ENCODE measurements at regions not wholly inside any gene's neighbourhood (a gene's known extent, or its start where the extent isn't known, plus 50 kb on each side); places are given as distances from the start of the nearest gene placed in this dataset.

GRCh38 chr11:116225236-116225635, 547.6 kb downstream of the BUD13 start:
- ChIA-PET POLR2A (no interaction called here), CTCF (interaction anchor here (0.6 to 2.1 kb wide), 12 partner anchors 9 to 900 kb away, joined by 3 to 8 read pairs (median 5); no protein-coding TSS in a partner anchor)
- no peak for DNase-seq (ENCODE audit: extremely low spot score)
- no peak for TF ChIP-seq CTCF (IDR thresholded peaks at IDR 0.05; ENCODE audit: control extremely low read depth, extremely low read depth, low read depth, missing control alignments)

DNA sequence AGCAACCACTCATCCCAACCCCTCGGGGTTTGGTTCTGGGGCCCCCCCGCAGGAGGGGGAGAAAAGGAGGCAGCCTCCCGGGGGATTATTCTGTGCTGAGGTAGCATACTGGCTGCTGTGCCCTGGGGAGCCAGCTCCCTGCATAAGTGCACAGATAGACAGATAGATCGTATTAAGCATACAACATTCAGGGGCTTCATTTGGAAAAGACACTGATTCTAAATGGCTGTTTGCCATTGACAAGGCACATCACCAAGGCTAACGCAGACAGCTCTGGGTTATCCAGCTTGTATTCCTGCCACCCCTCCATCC, 547.9 kb downstream of the BUD13 start:
- ChIA-PET CTCF (interaction anchor here (0.7 to 2.1 kb wide), 13 partner anchors 8 to 900 kb away, joined by 3 to 8 read pairs (median 4); no protein-coding TSS in a partner anchor), POLR2A (no interaction called here)
- TF ChIP-seq CTCF (IDR thresholded peaks at IDR 0.05; ENCODE audit: control extremely low read depth, extremely low read depth, low read depth, missing control alignments) = no peak
- no peak for DNase-seq (ENCODE audit: extremely low spot score)

DNA sequence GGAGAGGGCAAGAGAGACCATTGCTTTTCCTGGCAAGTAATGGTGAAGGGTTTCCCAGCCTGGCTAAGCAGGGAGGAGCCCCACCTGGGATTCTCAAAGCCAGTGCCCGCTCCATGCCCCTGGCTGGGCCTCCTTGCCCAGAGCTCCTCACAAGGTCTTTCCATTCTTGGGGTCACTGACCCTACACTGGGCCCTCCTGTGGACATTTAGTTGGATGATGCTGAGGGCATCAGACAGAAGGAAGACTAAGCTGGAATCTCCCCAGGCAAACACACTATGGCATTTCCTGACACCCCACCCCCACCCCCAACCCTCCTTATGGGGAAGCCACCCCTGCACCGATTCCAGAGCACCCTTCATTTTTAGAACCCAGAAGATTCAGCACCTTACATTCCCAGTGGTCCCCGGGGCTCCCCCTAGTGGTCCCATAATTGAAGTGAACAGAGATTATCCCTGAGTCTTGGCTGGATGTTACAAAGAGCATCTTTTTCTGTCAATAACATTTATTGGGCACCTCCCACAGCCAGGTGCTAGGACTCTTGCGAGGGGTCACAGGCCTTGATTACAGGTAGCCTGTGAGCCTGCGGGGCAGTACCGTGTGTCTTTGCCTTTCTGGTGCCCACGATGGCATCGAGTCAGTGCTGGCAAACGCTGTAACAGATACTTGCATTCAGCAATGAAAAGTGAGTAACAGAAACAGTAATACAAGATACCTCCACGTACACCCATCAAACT, 548.5 kb downstream of the BUD13 start:
- DNase-seq (ENCODE audit: extremely low spot score) = peak; percentile 66
- ChIA-PET POLR2A (no interaction called here), CTCF (interaction anchor here (0.6 to 2.1 kb wide), 21 partner anchors 8 to 1489 kb away, joined by 3 to 10 read pairs (median 4); no protein-coding TSS in a partner anchor)
- peak; percentile 67 for TF ChIP-seq CTCF (IDR thresholded peaks at IDR 0.05; ENCODE audit: control extremely low read depth, extremely low read depth, low read depth, missing control alignments)

DNA sequence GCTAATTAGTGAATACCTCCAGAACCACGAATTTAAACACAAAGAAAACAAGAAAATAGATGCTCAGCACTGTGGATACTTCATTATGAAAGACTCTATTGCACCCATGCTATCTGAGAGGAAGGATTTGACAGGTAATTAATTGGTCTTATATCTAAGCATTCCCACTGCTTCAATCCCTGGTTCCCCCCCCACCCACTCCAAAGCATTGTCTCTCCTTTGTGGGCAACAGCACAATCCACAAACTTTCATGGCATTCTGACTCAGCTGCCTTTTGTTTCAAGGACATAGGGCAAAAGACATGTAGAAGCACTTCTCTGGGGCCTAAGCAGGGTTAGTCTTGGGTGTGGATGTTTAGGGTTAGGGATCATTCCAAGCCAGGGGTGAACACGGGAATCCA, 551.4 kb downstream of the BUD13 start:
- CTCF ChIA-PET = no interaction called here
- no peak for TF ChIP-seq CTCF (IDR thresholded peaks at IDR 0.05; ENCODE audit: control extremely low read depth, extremely low read depth, low read depth, missing control alignments)
- POLR2A ChIA-PET = no interaction called here
- DNase-seq (ENCODE audit: extremely low spot score) = no peak

- no peak for DNase-seq (ENCODE audit: extremely low spot score)
- ChIA-PET POLR2A (no interaction called here), CTCF (interaction anchor here (1.0 to 1.6 kb wide), 2 partner anchors 8 to 14 kb away, joined by 3 to 4 read pairs; no protein-coding TSS in a partner anchor)
- TF ChIP-seq CTCF (IDR thresholded peaks at IDR 0.05; ENCODE audit: control extremely low read depth, extremely low read depth, low read depth, missing control alignments) = no peak
Observed at GRCh38 chr11:116219171-116219635, 553.6 kb downstream of the BUD13 start.

DNA sequence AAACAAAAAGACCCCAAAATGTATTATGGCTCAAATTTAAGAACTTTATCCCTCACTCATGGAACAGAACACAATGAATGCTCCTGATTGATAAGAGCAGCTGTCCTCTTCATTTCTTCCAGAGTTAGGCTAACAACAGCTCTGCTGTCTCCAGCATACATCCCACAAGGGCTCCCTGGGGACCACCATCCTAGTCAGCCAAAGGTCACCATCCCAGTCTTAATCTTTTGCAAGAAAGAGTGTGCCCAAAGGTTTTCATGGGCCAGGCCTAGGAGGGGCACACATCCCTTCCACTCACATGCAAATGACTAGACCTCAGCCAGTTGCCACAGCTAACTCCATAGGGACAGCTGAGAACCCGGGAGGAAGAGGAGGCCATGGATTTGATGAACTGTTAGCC, 555.3 kb downstream of the BUD13 start:
- CTCF ChIA-PET = interaction anchor here (0.8 to 2.5 kb wide), 9 partner anchors 7 to 892 kb away, joined by 3 to 11 read pairs (median 3); no protein-coding TSS in a partner anchor
- no peak for TF ChIP-seq CTCF (IDR thresholded peaks at IDR 0.05; ENCODE audit: control extremely low read depth, extremely low read depth, low read depth, missing control alignments)
- POLR2A ChIA-PET = no interaction called here
- no peak for DNase-seq (ENCODE audit: extremely low spot score)

Data from GM10248 (cell line).